Lung (tissue), 11 donors: ENCODE measurements at regions not wholly inside any gene's neighbourhood (a gene's known extent, or its start where the extent isn't known, plus 50 kb on each side); places are given as distances from the start of the nearest gene placed in this dataset.
"Not testable (repeated sequence)": the region's sequence is repeated elsewhere in the genome, so short reads cannot be mapped to it uniquely, and the experiment has no call there.

Source experiments
- ATAC-seq: fragments of 200-7000 bp; cut with Tn5 transposase; one replicate; pipeline ENCODE4 v1.9.1; 2020; ENCODE audit warnings: moderate number of reproducible peaks; ENCODE audit not compliant: insufficient read depth, low FRiP score
- DNase-seq, 3 donors: peaks; one replicate each; pipeline ENCODE4 v3.0.0-alpha.2; 2013 to 2017
- H3K27ac ChIP-seq, 2 donors: one replicate each; pipeline ENCODE4 v1.5.1; 2013; ENCODE audit warnings: mild to moderate bottlenecking in 2 of 2, moderate library complexity in 2 of 2, control low read depth in 1 of 2, inconsistent platforms in 1 of 2, low read depth in 1 of 2, low read length in 1 of 2
- H3K27me3 ChIP-seq, 3 donors: one replicate each; pipeline ENCODE4 v1.5.1; 2013; ENCODE audit warnings: low read length in 2 of 3; ENCODE audit not compliant: control insufficient read depth in 3 of 3, insufficient read depth in 3 of 3
- H3K36me3 ChIP-seq, 4 donors: one replicate each; pipeline ENCODE4 v1.5.1; 2013; ENCODE audit warnings: low read length in 4 of 4, mild to moderate bottlenecking in 1 of 4, moderate library complexity in 1 of 4; ENCODE audit not compliant: control insufficient read depth in 4 of 4, insufficient read depth in 4 of 4
- H3K4me1 ChIP-seq, 5 donors: one replicate each; pipeline ENCODE4 v1.5.1; 2013; ENCODE audit warnings: low read length in 5 of 5, mild to moderate bottlenecking in 2 of 5, moderate library complexity in 1 of 5; ENCODE audit not compliant: control insufficient read depth in 5 of 5, insufficient read depth in 5 of 5
- H3K4me3 ChIP-seq: one replicate; pipeline ENCODE4 v1.5.1; 2013; ENCODE audit warnings: mild to moderate bottlenecking, control low read depth, moderate library complexity
- H3K9ac ChIP-seq, 2 donors: one replicate each; pipeline ENCODE4 v1.5.1; 2013; ENCODE audit warnings: low read length in 2 of 2, control low read depth in 1 of 2; ENCODE audit not compliant: insufficient read depth in 1 of 2
- H3K9me3 ChIP-seq, 4 donors: one replicate each; pipeline ENCODE4 v1.5.1; 2013; ENCODE audit warnings: low read length in 3 of 4, mild to moderate bottlenecking in 1 of 4, moderate library complexity in 1 of 4; ENCODE audit not compliant: control insufficient read depth in 4 of 4, insufficient read depth in 3 of 4
- WGBS, 2 donors: extraction: QIAGEN DNeasy Blood & Tissue Kit; methylation state at CpG; one replicate each; pipeline ENCODE4 v1.1.7; 2013; 5-methylcytosine and 5-hydroxymethylcytosine counted together
- TF ChIP-seq, protein P1 (sequence below): IDR thresholded peaks from 2 replicates; pipeline ENCODE4 v1.5.1; 2012; ENCODE audit warnings: mild to moderate bottlenecking; ENCODE audit errors: control extremely low read depth, extremely low read depth
- donor health status: control.
- donor health status: control.
- donor health status: Bipolar disorder and iron deficiency.
- donor health status: healthy.
- donor health status: DM: yes; HTN: yes; CAD: no.

DNA sequence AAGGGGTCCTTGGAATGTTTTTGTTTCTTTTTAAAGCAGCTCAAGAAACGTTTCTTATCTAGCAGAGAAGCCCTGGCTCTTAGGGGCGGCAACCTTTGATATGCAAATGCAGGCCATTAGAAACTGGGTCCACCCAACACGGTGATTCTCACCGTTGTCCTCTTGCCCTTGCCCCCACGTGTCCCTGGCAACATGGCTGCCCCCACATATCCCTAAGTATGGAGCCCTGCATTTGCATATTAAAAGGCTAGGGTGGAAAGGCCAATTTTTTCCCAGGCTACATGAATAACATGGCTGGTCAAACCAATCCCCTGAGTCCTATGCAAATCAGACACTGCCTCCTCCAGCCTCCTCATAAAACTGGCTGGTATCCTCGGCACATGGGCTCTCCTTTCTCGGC lies 230.1 kb upstream of the SPOPL start:
- 76 to 77% methylated on average over 7 of the region's 7 CpGs for WGBS, 2 donors
- H3K9ac ChIP-seq, result no peak overlapping the region
- no peaks in the 10 kb centered on the region for H3K36me3 ChIP-seq
- H3K4me3 ChIP-seq, result no peak overlapping the region
- no peak overlapping the region for H3K27ac ChIP-seq
- TF ChIP-seq, protein P1, sequence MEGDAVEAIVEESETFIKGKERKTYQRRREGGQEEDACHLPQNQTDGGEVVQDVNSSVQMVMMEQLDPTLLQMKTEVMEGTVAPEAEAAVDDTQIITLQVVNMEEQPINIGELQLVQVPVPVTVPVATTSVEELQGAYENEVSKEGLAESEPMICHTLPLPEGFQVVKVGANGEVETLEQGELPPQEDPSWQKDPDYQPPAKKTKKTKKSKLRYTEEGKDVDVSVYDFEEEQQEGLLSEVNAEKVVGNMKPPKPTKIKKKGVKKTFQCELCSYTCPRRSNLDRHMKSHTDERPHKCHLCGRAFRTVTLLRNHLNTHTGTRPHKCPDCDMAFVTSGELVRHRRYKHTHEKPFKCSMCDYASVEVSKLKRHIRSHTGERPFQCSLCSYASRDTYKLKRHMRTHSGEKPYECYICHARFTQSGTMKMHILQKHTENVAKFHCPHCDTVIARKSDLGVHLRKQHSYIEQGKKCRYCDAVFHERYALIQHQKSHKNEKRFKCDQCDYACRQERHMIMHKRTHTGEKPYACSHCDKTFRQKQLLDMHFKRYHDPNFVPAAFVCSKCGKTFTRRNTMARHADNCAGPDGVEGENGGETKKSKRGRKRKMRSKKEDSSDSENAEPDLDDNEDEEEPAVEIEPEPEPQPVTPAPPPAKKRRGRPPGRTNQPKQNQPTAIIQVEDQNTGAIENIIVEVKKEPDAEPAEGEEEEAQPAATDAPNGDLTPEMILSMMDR, result no peak
- no peaks in the 10 kb centered on the region for H3K9me3 ChIP-seq
- peaks cover 0 to 1% (median 0%) of the 10 kb centered on the region in 5 donors for H3K4me1 ChIP-seq
- no peaks in the 10 kb centered on the region for H3K27me3 ChIP-seq
- no peak for ATAC-seq
- DNase-seq, result no peak

DNA sequence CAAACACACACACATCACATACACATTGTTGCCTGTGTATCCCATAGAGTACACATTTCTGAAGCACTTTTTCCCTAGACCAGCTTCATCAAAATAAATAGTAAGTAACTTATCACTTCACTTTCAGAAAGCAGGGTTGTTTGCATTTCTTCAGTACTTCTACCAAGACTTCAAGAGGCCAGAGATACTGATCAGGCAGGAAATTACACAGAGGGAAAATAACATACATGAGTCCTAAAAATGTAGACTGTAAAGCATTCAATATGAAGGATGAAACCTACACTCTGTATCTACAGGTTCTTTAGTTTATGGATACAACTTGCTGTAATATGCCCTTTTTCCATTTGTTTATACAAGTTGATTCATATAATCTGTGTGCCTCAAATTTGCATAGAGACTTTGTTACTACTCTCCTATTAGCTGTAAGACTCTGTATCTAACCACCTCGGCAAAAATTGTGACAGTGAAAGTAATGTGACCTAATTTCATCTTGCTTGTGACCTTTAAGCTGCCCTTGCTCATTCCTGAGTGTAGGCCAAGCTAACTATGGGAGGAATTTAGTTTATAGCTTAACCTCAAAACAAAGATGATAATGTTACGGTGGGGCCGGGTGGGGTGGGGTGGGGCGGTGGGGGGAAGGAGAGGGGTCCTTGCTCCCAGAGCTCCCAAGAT lies 228.9 kb upstream of the SPOPL start:
- H3K9ac ChIP-seq, result no peak overlapping the region
- ATAC-seq (no peak), DNase-seq (no peak)
- H3K4me3 ChIP-seq, result no peak overlapping the region
- H3K27me3 ChIP-seq, result no peaks in the 10 kb centered on the region
- TF ChIP-seq, protein P1, result no peak
- H3K36me3 ChIP-seq, result no peaks in the 10 kb centered on the region
- no peaks in the 10 kb centered on the region for H3K9me3 ChIP-seq
- WGBS, 2 donors, result 81 to 93% methylated on average over 4 of the region's 4 CpGs
- H3K4me1 ChIP-seq, result peaks cover 0 to 1% (median 0%) of the 10 kb centered on the region in 5 donors
- no peak overlapping the region for H3K27ac ChIP-seq

DNA sequence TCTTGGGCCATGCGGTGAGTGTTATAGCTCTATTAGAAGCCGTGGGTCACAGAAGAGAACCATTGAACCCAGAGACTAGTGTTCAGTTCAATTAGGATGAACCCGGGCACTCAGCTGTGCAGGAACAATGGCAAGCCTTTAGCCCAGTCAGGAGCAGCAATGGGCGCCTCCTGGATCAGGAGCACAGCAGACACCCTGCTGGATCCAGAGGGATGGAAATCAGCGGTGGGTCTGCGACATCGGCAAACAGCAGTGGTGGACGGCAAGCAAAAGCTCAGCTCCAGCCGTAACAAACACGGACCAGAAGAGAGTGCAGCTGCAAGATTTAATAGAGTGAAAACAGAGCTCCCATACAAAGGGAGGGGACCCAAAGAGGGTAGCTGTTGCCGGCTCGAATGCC lies 228.3 kb upstream of the SPOPL start:
- H3K27ac ChIP-seq, ATAC-seq, H3K36me3 ChIP-seq, H3K4me3 ChIP-seq, DNase-seq, H3K27me3 ChIP-seq, H3K4me1 ChIP-seq, H3K9me3 ChIP-seq, H3K9ac ChIP-seq: not testable (repeated sequence)
- WGBS, 2 donors, result 92 to 96% methylated on average over 12 of the region's 12 CpGs

DNA sequence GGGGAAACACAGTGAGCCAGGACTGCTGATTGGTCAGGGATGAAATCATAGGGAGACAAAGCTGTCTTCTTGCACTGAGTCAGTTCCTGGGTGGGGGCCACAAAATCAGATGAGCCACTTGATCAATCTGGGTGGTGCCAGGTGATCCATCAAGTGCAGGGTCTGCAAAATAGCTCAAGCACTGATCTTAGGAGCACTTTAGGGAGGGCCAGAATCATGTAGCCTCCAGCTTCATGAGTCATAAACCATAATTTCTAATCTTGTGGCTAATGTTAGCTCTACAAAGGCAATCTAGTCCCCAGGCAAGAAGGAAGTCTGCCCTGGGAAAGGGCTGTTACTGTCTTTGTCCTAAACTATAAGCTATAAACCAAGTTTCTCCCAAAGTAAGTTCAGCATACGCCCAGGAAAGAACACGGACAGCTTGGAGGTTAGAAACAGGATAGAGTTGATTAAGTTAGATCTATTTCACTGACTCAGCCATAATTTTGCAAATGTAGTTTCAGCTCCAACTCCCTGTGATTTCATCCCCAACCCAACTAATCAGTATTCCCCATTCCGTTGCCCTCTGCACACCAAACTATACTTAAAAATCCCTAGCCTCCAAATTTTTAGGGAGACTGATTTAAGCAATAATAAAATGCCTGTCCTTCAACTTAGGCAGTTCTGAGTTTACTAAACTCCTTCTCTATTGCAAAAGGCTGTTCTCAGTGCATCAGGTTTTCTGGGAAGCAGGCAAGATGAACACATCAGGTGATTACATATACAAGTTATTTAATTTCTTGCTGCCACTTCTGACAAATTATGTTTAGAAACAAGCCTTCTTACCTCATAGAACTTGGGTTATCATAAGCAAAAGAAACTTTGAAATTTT lies 226.9 kb upstream of the SPOPL start:
- Histone ChIP-seq H3K27ac (no peak overlapping the region), H3K4me1 (peaks cover 0 to 1% (median 0%) of the 10 kb centered on the region in 5 donors), H3K27me3 (no peaks in the 10 kb centered on the region), H3K4me3 (no peak overlapping the region), H3K36me3 (no peaks in the 10 kb centered on the region), H3K9ac (no peak overlapping the region), H3K9me3 (no peaks in the 10 kb centered on the region)
- no peak for DNase-seq
- WGBS, 2 donors, result 85 to 91% methylated on average over 3 of the region's 3 CpGs
- ATAC-seq, result no peak
- TF ChIP-seq, protein P1, result no peak
